Ovary (tissue), 7 donors: ENCODE measurements at regions not wholly inside any gene's neighbourhood (a gene's known extent, or its start where the extent isn't known, plus 50 kb on each side); places are given as distances from the start of the nearest gene placed in this dataset.
"Not testable (repeated sequence)": the region's sequence is repeated elsewhere in the genome, so short reads cannot be mapped to it uniquely, and the experiment has no call there.

ENCODE experiments used
- DNase-seq, 5 donors: peaks; one replicate each; pipeline ENCODE4 v3.0.0-alpha.2; 2019 to 2020
- H3K27ac ChIP-seq, 2 donors: fragments of 200-600 bp; one replicate each; pipeline versions ENCODE4 v1.5.1 to v1.8.0; 2019 to 2022
- H3K27me3 ChIP-seq: fragments of 200-600 bp; one replicate; pipeline ENCODE4 v1.8.0; 2022
- H3K36me3 ChIP-seq: fragments of 200-600 bp; sonication (generic); one replicate; pipeline ENCODE4 v1.5.1; 2019
- H3K4me1 ChIP-seq: one replicate; pipeline ENCODE4 v1.8.1; 2013; ENCODE audit warnings: mild to moderate bottlenecking, moderate library complexity; ENCODE audit not compliant: insufficient read depth
- H3K4me3 ChIP-seq: fragments of 200-600 bp; sonication (generic); one replicate; pipeline ENCODE4 v1.5.1; 2017
- H3K9me3 ChIP-seq, 2 donors: fragments of 200-600 bp in 1 of 2; sonication (generic) in 1 of 2; one replicate each; pipeline versions ENCODE4 v1.5.1 to v1.8.1; 2013 to 2019; ENCODE audit warnings: mild to moderate bottlenecking in 1 of 2, moderate library complexity in 1 of 2
- POLR2A ChIP-seq: fragments of 450-650 bp; IDR thresholded peaks from one replicate; pipeline ENCODE4 v1.6.1; 2017; ENCODE audit warnings: antibody characterized with exemption, mild to moderate bottlenecking, moderate library complexity
- WGBS, 3 donors: extraction: QIAGEN DNeasy Blood & Tissue Kit in 1 of 3; methylation state at CpG; one replicate each; pipeline versions ENCODE4 v1.1.5 to v1.1.7; 2013 to 2017; 5-methylcytosine and 5-hydroxymethylcytosine counted together
- intact Hi-C, 4 donors: fragments of 100-400 bp; cut with DNase I; formaldehyde crosslinking; loops; one replicate each; pipeline versions ENCODE4 v1.11.0 to v1.15.1; 2022 to 2023
- TF ChIP-seq, protein P1 (sequence below), 3 donors: fragments of 450-650 bp in 2 of 3; fragments of 200-600 bp in 1 of 3; IDR thresholded peaks; one replicate each; pipeline versions ENCODE4 v1.5.1 to v1.8.0; 2016 to 2022; ENCODE audit warnings: antibody characterized with exemption in 3 of 3, mild to moderate bottlenecking in 1 of 3
- donor health status: DM: no; HTN: no; CAD: no; lungs with moderate emphysema.
- donor health status: DM: no; HTN: no; CAD: no.
- donor health status: Bipolar disorder and iron deficiency.
- donor health status: DM: no; HTN: no; CAD: no.
- donor health status: DM: yes; HTN: yes; CAD: no.

DNA sequence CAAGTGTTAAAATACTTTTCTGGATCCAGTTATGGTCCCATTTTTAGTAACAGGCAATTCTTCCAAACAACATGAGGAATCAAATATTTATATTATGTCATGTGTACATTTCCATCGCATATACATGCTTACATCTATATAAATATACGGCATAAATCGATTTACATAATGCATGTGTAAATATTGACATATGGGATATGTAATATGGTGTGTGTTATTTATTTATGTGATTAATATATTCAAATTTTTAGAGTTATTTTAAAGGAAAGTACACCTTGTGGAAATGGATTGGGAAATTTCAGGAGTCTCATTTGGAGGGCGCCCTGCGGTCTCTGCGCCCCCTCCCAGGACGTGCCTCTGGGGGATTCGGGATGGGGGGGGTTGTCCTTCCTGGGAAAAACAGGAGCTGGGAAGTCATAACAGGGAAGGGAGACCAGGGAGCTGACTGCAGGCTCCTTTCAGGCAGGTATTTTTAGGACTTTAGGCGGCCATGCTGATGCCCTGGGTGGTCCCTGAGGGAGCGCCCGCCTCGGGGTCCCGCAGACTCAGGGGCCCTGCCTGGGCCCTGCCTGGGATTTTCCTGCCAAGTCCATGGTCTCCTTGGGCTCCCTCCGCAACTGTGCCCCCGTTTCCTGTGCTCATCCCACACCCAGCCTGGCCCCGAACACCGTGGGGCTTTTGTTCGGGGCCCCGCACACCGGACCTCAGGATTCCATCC lies 82.7 kb upstream of the SFSWAP start:
- no peak overlapping the region for H3K27ac ChIP-seq
- 67 to 74% (median 70%) methylated on average over 19 to 20 of the region's 20 CpGs for WGBS, 3 donors
- intact Hi-C loops: loop anchor here in 1 of 4 donors (10.0 kb wide), 1 partner anchor 293 kb away; no protein-coding TSS in a partner anchor
- H3K4me3 ChIP-seq: no peak overlapping the region
- no peaks in the 10 kb centered on the region for H3K9me3 ChIP-seq
- H3K27me3 ChIP-seq: no peaks in the 10 kb centered on the region
- TF ChIP-seq POLR2A: no peak
- DNase-seq: no peak
- no peaks in the 10 kb centered on the region for H3K36me3 ChIP-seq
- H3K4me1 ChIP-seq: no peaks in the 10 kb centered on the region

DNA sequence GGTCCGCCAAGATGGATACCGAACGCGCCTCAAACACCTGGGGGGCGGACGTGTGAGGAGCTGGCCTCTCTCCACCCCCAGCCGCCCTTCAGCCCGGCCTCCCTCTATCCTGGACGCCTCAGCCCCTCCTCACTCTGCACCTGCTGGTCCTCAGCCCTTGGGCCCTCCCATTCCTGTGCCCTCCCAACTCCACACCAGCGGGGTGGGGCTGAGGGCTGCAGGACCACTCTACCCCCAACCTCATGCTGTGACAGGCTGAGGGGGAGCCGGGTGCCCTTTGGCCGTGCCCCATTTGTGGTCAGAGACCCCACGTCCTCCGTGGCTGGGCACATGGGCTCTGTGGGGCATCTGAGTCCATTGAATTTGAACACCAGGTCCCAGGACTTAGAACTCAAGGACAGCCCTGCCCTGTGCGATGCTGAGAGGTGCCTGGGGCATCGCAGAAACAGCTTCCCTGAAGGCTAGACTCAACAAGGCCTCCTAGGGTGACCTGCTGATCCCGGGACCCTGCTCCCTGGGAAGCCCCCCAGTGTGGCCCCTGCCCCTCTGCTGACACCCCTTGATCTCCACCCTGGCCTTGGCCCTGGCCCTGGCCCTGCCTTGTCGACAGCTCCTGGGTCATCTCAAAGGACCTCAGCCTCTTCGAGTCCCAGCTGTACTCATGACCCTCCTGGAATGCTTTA lies 82.0 kb upstream of the SFSWAP start:
- no peak for DNase-seq
- no peaks in the 10 kb centered on the region for H3K4me1 ChIP-seq
- H3K27ac ChIP-seq: no peak overlapping the region
- no peaks in the 10 kb centered on the region for H3K9me3 ChIP-seq
- intact Hi-C loops: loop anchor here in 1 of 4 donors (10.0 kb wide), 1 partner anchor 294 kb away; no protein-coding TSS in a partner anchor
- no peaks in the 10 kb centered on the region for H3K27me3 ChIP-seq
- no peak overlapping the region for H3K4me3 ChIP-seq
- H3K36me3 ChIP-seq: no peaks in the 10 kb centered on the region
- WGBS, 3 donors: 59 to 75% (median 71%) methylated on average over 16 to 19 of the region's 19 CpGs
- no peak for TF ChIP-seq POLR2A
- TF ChIP-seq, protein P1, sequence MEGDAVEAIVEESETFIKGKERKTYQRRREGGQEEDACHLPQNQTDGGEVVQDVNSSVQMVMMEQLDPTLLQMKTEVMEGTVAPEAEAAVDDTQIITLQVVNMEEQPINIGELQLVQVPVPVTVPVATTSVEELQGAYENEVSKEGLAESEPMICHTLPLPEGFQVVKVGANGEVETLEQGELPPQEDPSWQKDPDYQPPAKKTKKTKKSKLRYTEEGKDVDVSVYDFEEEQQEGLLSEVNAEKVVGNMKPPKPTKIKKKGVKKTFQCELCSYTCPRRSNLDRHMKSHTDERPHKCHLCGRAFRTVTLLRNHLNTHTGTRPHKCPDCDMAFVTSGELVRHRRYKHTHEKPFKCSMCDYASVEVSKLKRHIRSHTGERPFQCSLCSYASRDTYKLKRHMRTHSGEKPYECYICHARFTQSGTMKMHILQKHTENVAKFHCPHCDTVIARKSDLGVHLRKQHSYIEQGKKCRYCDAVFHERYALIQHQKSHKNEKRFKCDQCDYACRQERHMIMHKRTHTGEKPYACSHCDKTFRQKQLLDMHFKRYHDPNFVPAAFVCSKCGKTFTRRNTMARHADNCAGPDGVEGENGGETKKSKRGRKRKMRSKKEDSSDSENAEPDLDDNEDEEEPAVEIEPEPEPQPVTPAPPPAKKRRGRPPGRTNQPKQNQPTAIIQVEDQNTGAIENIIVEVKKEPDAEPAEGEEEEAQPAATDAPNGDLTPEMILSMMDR (IDR thresholded peaks at IDR 0.05): no peak

DNA sequence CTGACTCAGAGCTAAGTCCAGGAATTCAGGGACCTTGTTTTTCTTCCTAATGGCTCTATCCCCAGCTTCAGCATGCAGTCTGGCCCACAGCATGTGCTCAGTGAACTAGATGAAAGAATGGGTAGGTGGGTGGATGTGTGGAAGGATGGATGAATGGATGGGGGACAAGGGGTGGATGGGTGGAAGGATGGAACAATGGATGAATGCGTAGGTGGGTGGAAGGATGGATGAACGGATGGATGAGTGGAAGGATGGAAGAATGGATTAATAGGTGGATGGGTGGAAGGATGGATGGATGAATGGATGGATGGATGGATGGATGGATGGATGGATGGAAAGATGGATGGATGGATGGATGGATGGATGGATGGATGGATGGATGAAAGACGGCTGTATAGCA lies 79.7 kb upstream of the SFSWAP start:
- no peaks in the 10 kb centered on the region for H3K9me3 ChIP-seq
- 56 to 88% (median 59%) methylated on average over 2 to 3 of the region's 3 CpGs for WGBS, 3 donors
- no peak overlapping the region for H3K4me3 ChIP-seq
- intact Hi-C loops: no loop called here
- TF ChIP-seq, protein P1 (IDR thresholded peaks at IDR 0.05): no peak
- H3K27me3 ChIP-seq: no peaks in the 10 kb centered on the region
- H3K4me1 ChIP-seq: no peaks in the 10 kb centered on the region
- H3K27ac ChIP-seq: no peak overlapping the region
- DNase-seq: no peak
- no peaks in the 10 kb centered on the region for H3K36me3 ChIP-seq

DNA sequence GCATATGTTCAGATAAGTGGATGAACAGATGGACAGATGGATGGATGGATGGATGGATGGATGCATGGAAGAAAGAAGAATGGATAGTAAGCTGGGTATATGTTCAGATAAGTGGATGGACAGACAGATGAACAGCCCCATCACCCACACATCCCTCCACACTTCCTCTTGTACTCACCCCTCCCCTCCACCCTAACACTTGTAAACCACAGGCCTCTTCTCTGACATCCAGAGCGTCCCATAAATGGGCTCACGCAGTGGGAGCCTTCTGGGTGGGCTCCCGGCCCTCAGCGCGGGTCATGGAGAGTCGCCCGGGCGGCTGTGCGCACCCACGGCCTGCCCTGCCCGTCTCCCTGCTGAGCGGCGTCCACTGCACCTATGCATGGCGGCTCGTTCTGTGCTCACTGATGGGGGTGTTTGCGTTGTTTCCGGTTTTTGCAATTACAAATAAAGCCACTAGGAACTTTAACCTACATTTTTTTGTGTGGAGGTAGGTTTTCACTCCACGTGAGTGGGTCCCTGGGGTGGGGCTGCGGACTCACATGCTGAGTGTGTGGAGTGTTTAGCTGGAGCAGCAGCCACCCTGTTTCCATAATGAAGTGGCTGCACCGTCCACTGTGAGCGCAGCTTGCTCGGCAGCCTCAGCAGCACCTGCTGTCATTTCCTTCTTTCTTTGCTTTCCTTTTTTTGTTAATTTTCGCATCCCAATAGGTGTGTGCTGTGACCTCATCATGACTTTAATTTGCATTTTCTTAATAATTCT lies 78.8 kb upstream of the SFSWAP start:
- WGBS, 3 donors: 71 to 80% (median 72%) methylated on average over 21 to 23 of the region's 23 CpGs
- H3K9me3 ChIP-seq, H3K4me1 ChIP-seq, DNase-seq, H3K27me3 ChIP-seq, intact Hi-C loops, H3K27ac ChIP-seq, H3K4me3 ChIP-seq, H3K36me3 ChIP-seq: not testable (repeated sequence)

DNA sequence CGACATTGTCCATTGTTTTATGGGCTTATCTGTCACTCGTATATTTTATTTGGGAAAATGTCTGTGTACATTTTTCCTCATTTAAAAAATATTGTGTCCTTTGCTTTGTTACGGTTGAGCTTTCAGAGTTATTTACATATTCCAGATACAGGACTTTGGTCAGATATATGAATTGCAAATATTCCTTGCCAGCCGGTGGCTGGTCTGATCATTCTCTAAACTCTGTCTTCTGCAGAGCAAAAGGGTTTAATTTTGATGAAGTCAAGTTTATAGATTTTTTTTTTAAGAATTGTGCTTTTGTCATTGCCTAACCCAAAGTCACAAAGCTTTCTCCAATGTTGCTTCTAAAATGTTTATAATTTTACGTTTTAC lies 78.3 kb upstream of the SFSWAP start:
- H3K4me3 ChIP-seq, H3K27ac ChIP-seq, H3K27me3 ChIP-seq, DNase-seq, intact Hi-C loops, H3K36me3 ChIP-seq, H3K4me1 ChIP-seq, H3K9me3 ChIP-seq: not testable (repeated sequence)
- WGBS, 3 donors: 30 to 51% (median 44%) methylated on average over 5 of the region's 5 CpGs

DNA sequence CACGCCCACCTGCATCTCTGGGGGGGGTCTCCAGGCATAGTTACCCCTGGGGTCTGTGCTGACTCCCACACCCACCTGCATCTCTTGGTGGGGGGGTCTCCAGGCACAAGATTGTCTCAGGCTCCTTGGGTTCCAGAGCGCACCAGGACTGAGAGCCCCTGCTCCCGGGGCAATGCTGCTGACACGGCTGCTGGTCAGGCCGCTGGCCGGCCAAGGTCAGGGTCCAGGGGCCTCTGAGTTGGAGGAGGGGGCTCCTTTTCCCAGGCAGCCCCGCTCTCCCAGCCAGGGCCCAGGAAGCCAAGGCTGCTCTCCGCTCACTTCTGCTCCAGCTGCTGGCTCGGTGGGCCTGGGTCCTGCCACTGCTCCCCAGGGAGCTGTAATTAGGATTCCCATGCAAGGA lies 77.3 kb upstream of the SFSWAP start:
- H3K9me3 ChIP-seq, intact Hi-C loops, H3K27ac ChIP-seq, H3K36me3 ChIP-seq, H3K27me3 ChIP-seq, H3K4me3 ChIP-seq, H3K4me1 ChIP-seq, DNase-seq: not testable (repeated sequence)
- 36 to 47% (median 38%) methylated on average over 9 of the region's 9 CpGs for WGBS, 3 donors
